ENCODE measurements at regions not wholly inside any gene's neighbourhood (a gene's known extent, or its start where the extent isn't known, plus 50 kb on each side); places are given as distances from the start of the nearest gene placed in this dataset.
"Not testable (repeated sequence)": the region's sequence is repeated elsewhere in the genome, so short reads cannot be mapped to it uniquely, and the experiment has no call there.

DNA sequence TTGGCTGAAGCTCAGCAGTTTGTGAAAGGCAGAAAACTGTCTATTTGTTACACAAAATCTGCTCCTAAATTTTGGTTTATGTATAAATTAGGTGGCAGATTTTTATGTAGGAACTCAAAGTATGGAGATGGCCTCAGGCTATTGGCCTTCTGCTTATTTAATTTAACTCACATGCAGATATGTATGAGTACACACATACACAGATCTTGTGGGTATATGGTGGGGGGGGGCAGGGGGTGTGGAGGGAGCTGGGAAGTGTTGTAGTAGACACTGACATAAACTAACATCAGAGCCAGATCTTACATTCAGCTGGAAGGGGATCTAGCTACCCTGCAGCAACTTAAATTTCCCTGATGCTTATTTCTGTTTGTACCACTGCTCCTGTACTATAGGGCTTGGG lies 170.8 kb downstream of the EPM2A start:
- no peaks in the 10 kb centered on the region for H3K27me3 ChIP-seq
- H3K4me1 ChIP-seq = no peaks in the 10 kb centered on the region
- H3K9me3 ChIP-seq = no peaks in the 10 kb centered on the region
- TF ChIP-seq, protein P1, sequence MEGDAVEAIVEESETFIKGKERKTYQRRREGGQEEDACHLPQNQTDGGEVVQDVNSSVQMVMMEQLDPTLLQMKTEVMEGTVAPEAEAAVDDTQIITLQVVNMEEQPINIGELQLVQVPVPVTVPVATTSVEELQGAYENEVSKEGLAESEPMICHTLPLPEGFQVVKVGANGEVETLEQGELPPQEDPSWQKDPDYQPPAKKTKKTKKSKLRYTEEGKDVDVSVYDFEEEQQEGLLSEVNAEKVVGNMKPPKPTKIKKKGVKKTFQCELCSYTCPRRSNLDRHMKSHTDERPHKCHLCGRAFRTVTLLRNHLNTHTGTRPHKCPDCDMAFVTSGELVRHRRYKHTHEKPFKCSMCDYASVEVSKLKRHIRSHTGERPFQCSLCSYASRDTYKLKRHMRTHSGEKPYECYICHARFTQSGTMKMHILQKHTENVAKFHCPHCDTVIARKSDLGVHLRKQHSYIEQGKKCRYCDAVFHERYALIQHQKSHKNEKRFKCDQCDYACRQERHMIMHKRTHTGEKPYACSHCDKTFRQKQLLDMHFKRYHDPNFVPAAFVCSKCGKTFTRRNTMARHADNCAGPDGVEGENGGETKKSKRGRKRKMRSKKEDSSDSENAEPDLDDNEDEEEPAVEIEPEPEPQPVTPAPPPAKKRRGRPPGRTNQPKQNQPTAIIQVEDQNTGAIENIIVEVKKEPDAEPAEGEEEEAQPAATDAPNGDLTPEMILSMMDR (IDR thresholded peaks at IDR 0.05) = no peak
- TF ChIP-seq POLR2A (IDR thresholded peaks at IDR 0.05) = no peak
- TF ChIP-seq EP300 (IDR thresholded peaks at IDR 0.05) = no peak
- no peak for TF ChIP-seq POLR2AphosphoS5 (IDR thresholded peaks at IDR 0.05)
- ATAC-seq (ENCODE audit: low FRiP score in 2 of 2) = no peak
- no peaks in the 10 kb centered on the region for H3K36me3 ChIP-seq
- DNase-seq = no peak
- no peak overlapping the region for H3K4me3 ChIP-seq
- no peak overlapping the region for H3K27ac ChIP-seq

- no peak overlapping the region for H3K4me3 ChIP-seq
- H3K4me1 ChIP-seq = no peaks in the 10 kb centered on the region
- no peaks in the 10 kb centered on the region for H3K9me3 ChIP-seq
- no peak overlapping the region for H3K27ac ChIP-seq
- TF ChIP-seq POLR2A (IDR thresholded peaks at IDR 0.05) = no peak
- TF ChIP-seq EP300 (IDR thresholded peaks at IDR 0.05) = no peak
- TF ChIP-seq POLR2AphosphoS5 (IDR thresholded peaks at IDR 0.05) = no peak
- TF ChIP-seq, protein P1 (IDR thresholded peaks at IDR 0.05) = no peak
- no peak for DNase-seq
- no peak for ATAC-seq (ENCODE audit: low FRiP score in 2 of 2)
- 77 to 80% methylated on average over 1 of the region's 1 CpG for WGBS, 2 donors
- H3K27me3 ChIP-seq = no peaks in the 10 kb centered on the region
- H3K36me3 ChIP-seq = no peaks in the 10 kb centered on the region
Observed at GRCh38 chr6:145567684-145568252, 167.6 kb downstream of the EPM2A start.

DNA sequence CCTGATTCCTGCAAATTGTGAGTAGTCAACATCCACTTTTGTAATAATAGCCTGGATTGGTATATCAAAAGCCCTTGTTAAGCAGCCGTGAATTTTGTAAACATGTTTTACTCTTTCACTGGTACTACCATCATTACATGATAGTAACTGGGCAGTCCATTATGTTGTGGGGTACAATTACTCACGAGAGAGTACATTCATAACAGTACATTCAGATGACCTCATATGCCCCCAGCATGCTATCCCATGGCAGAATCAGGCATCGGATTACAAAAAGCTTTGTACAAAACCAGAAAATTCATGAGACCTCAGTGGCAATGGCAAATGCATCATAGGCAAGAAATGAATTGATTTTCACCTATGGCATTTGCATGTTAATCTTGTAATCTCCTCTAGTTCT lies 166.2 kb downstream of the EPM2A start:
- ATAC-seq (ENCODE audit: low FRiP score in 2 of 2) (no peak), DNase-seq (no peak)
- 77 to 79% methylated on average over 3 of the region's 3 CpGs for WGBS, 2 donors
- Histone ChIP-seq H3K9me3 (peaks cover 0 to 9% (median 2%) of the 10 kb centered on the region in 4 donors), H3K4me3 (no peak overlapping the region), H3K4me1 (no peaks in the 10 kb centered on the region), H3K36me3 (no peaks in the 10 kb centered on the region), H3K27ac (no peak overlapping the region), H3K27me3 (no peaks in the 10 kb centered on the region)
- TF ChIP-seq EP300 (IDR thresholded peaks at IDR 0.05) (no peak), POLR2A (IDR thresholded peaks at IDR 0.05) (no peak), POLR2AphosphoS5 (IDR thresholded peaks at IDR 0.05) (no peak)

DNA sequence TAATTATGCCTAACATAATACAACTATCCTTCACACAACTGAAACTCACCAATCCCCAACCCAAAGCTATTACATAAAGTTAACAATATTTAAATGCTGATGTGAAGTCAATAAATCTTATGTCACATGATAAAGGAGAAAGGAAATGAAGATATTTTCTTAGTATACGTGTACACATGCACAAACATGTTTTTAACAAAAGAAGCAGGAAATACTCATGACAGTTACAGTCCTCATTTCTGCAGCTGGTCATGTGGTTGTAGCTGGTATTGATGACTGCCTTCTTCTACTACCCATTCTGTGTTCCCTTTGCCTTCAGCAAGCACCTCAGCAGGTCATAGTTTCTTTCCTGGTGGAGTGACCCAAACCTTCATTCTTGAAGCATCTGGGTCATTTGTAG lies 165.0 kb downstream of the EPM2A start:
- H3K27me3 ChIP-seq; ATAC-seq (ENCODE audit: low FRiP score in 2 of 2); H3K4me1 ChIP-seq; H3K36me3 ChIP-seq; H3K27ac ChIP-seq; H3K4me3 ChIP-seq; DNase-seq: not testable (repeated sequence)
- WGBS, 2 donors = 74 to 75% methylated on average over 1 of the region's 1 CpG
- peaks cover 0 to 20% (median 9%) of the 10 kb centered on the region in 4 donors for H3K9me3 ChIP-seq

DNA sequence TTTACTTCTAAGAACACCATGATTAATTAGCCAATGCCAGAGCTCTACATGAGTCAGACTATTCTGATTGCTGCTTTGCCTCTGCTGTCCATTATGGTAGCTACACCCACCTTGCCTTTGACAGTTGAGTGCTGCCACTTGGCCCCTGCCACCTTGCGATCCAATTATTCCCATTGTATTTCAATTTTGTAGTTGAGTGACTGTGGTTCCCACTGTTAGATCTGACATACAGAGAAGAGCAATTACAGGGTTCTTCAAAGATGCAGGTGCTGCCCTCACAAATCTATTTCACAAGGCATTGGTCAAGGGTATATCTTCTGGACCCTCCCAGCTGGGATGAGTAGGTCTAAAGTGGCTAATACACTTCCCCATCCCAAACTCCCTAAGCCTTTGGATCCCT lies 161.1 kb downstream of the EPM2A start:
- WGBS, 2 donors = 83 to 88% methylated on average over 1 of the region's 1 CpG

More for the DNA sequence above, 161.1 kb downstream of the EPM2A start:
- H3K9me3 ChIP-seq = peaks cover 6 to 38% (median 19%) of the 10 kb centered on the region in 4 donors
- H3K27me3 ChIP-seq; H3K4me3 ChIP-seq; ATAC-seq (ENCODE audit: low FRiP score in 2 of 2); H3K36me3 ChIP-seq; DNase-seq; H3K27ac ChIP-seq; H3K4me1 ChIP-seq: not testable (repeated sequence)

Small RNA genes in the stretch of these regions (small RNA-seq; reads per million reads assigned to genes)
- 0 reads per million in 4 donors for gene RNU1-33P

All from upper lobe of left lung (tissue), 6 donors.